OCI-LY3 (cell line): ENCODE measurements at regions not wholly inside any gene's neighbourhood (a gene's known extent, or its start where the extent isn't known, plus 50 kb on each side); places are given as distances from the start of the nearest gene placed in this dataset.
"Not testable (repeated sequence)": the region's sequence is repeated elsewhere in the genome, so short reads cannot be mapped to it uniquely, and the experiment has no call there.

Source experiments
- H2AFZ ChIP-seq: fragments of 200-600, 300-600 bp; shearing (Covaris generic); 2 replicates; pipeline ENCODE4 v1.6.0; 2014; ENCODE audit warnings: antibody characterized with exemption, low read depth, low read length
- H3K27ac ChIP-seq: fragments of 200-600, 300-600 bp; sonication (generic); 2 replicates; pipeline ENCODE4 v1.5.1; 2014; ENCODE audit warnings: mild to moderate bottlenecking, low read length, moderate library complexity, mixed read lengths
- H3K27me3 ChIP-seq: fragments of 200-600, 300-600 bp; sonication (generic); 2 replicates; pipeline ENCODE4 v1.6.1; 2014; ENCODE audit warnings: low read depth, low read length, mixed read lengths
- H3K36me3 ChIP-seq: fragments of 200-600, 300-600 bp; sonication (generic); replicated peaks from 2 replicates; pipeline ENCODE3; 2014; ENCODE audit warnings: low read depth, low read length, mixed read lengths
- H3K4me1 ChIP-seq: fragments of 300-600, 200-600 bp; sonication (generic); 2 replicates; pipeline ENCODE4 v1.6.1; 2014; ENCODE audit warnings: low read length, mixed read lengths
- H3K4me2 ChIP-seq: fragments of 200-600, 300-600 bp; sonication (generic); 2 replicates; pipeline ENCODE4 v1.6.1; 2014; ENCODE audit warnings: low read length, mixed read lengths
- H3K4me3 ChIP-seq: fragments of 300-600, 200-600 bp; sonication (generic); 2 replicates; pipeline ENCODE4 v1.5.1; 2014; ENCODE audit warnings: antibody characterized with exemption, mild to moderate bottlenecking, low read length, moderate library complexity
- H3K79me2 ChIP-seq: fragments of 300-600, 200-600 bp; shearing (Covaris generic); 2 replicates; pipeline ENCODE4 v1.6.1; 2014; ENCODE audit warnings: mild to moderate bottlenecking, low read length, mixed read lengths
- H3K9ac ChIP-seq: fragments of 300-600, 200-600 bp; shearing (Covaris generic); 2 replicates; pipeline ENCODE4 v1.6.0; 2014; ENCODE audit warnings: mild to moderate bottlenecking, low read length, moderate library complexity
- H3K9me3 ChIP-seq: fragments of 200-600, 300-600 bp; shearing (Covaris generic); 2 replicates; pipeline ENCODE4 v1.6.1; 2014; ENCODE audit warnings: low read length, mixed read lengths; ENCODE audit not compliant: insufficient read depth
- H4K20me1 ChIP-seq: fragments of 200-600, 300-600 bp; sonication (generic); 2 replicates; pipeline ENCODE4 v1.6.1; 2016; ENCODE audit warnings: low read length, mixed read lengths; ENCODE audit not compliant: insufficient read depth
- CTCF ChIP-seq: fragments of 200-600, 300-600 bp; sonication (generic); IDR thresholded peaks from 2 replicates; pipeline ENCODE4 v1.5.1; 2014; ENCODE audit warnings: antibody characterized with exemption, low read length, low read depth
- EZH2phosphoT487 ChIP-seq: fragments of 200-600 bp; shearing (Covaris generic); IDR thresholded peaks from 2 replicates; pipeline ENCODE4 v1.6.1; 2018; ENCODE audit warnings: antibody characterized with exemption, mixed run types, low read depth

GRCh38 chr13:73521290-73521624 lies 462.5 kb downstream of the KLF5 start:
- no peaks in the 10 kb centered on the region for H4K20me1 ChIP-seq
- peak overlapping the region; percentile 31 for H3K4me2 ChIP-seq
- H3K4me1 ChIP-seq: peaks cover 7% of the 10 kb centered on the region
- H3K36me3 ChIP-seq: no peaks in the 10 kb centered on the region
- H3K79me2 ChIP-seq: no peaks in the 10 kb centered on the region
- no peaks in the 10 kb centered on the region for H3K9me3 ChIP-seq
- H3K27me3 ChIP-seq: no peaks in the 10 kb centered on the region
- H3K4me3 ChIP-seq: no peak overlapping the region
- H2AFZ ChIP-seq: peak overlapping the region; percentile 34; the same call in 1 of the 2 replicates
- no peak overlapping the region for H3K27ac ChIP-seq
- no peak overlapping the region for H3K9ac ChIP-seq
- no peak for TF ChIP-seq CTCF
- no peak for TF ChIP-seq EZH2phosphoT487

DNA sequence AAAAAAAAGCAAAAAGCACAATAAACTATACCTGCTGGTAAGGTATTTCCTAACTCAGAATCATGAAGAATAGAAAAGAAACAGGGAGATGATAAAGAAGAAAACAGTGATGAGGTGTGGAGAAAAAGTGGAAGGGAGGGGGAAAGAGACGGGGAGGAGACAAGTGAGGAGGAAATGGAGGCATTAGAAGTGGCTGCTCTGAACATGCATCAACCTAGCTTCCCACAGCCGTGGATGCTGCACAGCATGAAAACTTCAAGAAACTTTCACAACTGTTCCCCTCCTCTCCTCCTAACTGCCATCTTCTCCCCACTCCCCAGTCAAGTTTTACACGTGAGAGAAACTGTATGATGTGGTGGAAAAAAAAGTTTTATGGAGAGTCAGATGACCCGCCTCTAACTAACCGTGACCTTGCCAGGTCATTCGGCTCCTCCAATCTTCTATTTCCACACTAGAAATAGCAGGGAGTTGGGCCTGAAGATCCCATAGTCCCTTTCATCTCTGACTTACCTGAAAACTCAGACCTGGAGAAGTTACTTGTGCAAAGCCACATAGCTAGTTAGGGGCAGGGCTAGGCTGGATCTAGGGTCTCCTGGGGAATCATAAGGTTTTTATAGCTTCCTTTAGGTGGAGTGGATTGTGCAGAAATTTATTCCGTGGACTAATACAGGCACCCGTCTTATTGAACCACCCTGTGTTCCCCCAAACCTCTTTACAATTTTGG lies 461.9 kb downstream of the KLF5 start:
- H3K36me3 ChIP-seq: no peaks in the 10 kb centered on the region
- no peaks in the 10 kb centered on the region for H3K27me3 ChIP-seq
- TF ChIP-seq EZH2phosphoT487 (no peak), CTCF (no peak)
- no peaks in the 10 kb centered on the region for H3K9me3 ChIP-seq
- H3K79me2 ChIP-seq: no peaks in the 10 kb centered on the region
- peak overlapping the region; percentile 31 for H3K4me2 ChIP-seq
- H3K9ac ChIP-seq: no peak overlapping the region
- peak overlapping the region; percentile 34; the same call in 1 of the 2 replicates for H2AFZ ChIP-seq
- H3K4me3 ChIP-seq: no peak overlapping the region
- no peak overlapping the region for H3K27ac ChIP-seq
- no peaks in the 10 kb centered on the region for H4K20me1 ChIP-seq
- H3K4me1 ChIP-seq: peaks cover 7% of the 10 kb centered on the region

DNA sequence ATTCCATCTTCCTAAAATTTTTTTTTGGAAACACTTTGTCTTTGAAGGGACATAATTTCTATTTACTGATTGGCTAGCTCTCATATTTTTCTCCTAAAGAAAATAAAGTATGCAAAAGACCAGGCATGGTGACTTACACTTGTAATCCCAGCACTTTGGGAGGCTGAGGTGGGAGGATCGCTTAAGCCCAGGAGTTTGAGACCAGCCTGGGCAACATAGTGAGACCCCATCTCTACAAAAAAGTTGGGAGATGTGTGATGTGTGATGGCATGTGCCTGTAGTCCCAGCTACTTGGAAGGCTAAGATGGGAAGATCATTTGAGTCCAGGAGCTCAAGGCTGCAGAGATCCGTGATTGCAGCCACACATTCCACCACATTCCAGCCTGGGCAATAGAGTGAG lies 461.3 kb downstream of the KLF5 start:
- not testable (repeated sequence) for H3K27me3 ChIP-seq, H4K20me1 ChIP-seq, H3K4me3 ChIP-seq, H3K4me1 ChIP-seq, H3K9me3 ChIP-seq, H3K79me2 ChIP-seq, H3K27ac ChIP-seq, H3K9ac ChIP-seq, H3K4me2 ChIP-seq, H2AFZ ChIP-seq, H3K36me3 ChIP-seq

DNA sequence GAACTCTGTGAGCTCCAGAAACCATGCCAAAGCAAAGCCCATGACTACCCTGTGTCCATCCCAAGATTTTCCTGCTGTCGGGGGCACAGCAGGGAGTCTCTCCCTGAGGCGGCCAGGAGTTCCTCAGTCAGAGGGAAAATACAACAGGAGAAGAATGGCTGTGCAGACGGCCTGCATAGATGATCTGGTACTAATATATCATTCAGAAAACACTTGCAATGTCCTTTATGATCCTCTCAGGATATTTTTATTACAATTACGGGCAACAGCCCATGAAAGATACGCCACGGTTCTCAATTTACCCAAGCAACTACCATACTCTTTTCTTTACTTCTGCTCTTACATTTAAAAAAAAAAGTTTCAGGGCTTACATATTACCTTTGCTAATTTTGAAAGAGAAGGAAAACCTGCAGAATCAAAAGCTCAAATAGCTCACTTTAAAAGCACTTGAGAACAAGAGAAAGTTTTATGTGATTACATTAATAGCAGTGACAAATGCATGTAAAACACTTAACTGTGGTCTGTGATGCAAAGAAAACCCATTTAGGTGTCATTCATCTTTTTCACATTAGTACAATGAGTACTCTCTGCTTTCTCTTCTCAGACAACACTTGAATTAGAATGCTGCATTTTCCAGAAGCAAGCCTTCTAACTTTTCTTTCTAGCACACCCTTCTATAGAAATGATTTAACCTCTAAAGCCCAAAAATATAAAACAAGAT lies 460.8 kb downstream of the KLF5 start:
- Histone ChIP-seq H3K79me2 (no peaks in the 10 kb centered on the region), H3K4me1 (peaks cover 7% of the 10 kb centered on the region), H3K36me3 (no peaks in the 10 kb centered on the region), H3K27ac (no peak overlapping the region), H3K9ac (no peak overlapping the region), H4K20me1 (no peaks in the 10 kb centered on the region), H3K27me3 (no peaks in the 10 kb centered on the region), H3K4me3 (no peak overlapping the region), H2AFZ (no peak overlapping the region), H3K9me3 (no peaks in the 10 kb centered on the region), H3K4me2 (no peak overlapping the region)
- no peak for TF ChIP-seq EZH2phosphoT487
- no peak for TF ChIP-seq CTCF
